ENCODE measurements at regions not wholly inside any gene's neighbourhood (a gene's known extent, or its start where the extent isn't known, plus 50 kb on each side); places are given as distances from the start of the nearest gene placed in this dataset.

- TF ChIP-seq CTCF (conservative IDR thresholded peaks at IDR 0.05 in 1 of 2, IDR thresholded peaks at IDR 0.05 in 1 of 2; ENCODE audit: extremely low read depth in 1 of 2, insufficient read depth in 1 of 2, low read depth in 1 of 2, low read length in 2 of 2) = no peak
- no peak for TF ChIP-seq EZH2 (IDR thresholded peaks at IDR 0.05; ENCODE audit: borderline replicate concordance, low read length)
Observed at GRCh38 chr4:175374459-175374858, 437.6 kb downstream of the GPM6A start.
